SK-N-MC (cell line): ENCODE measurements at regions not wholly inside any gene's neighbourhood (a gene's known extent, or its start where the extent isn't known, plus 50 kb on each side); places are given as distances from the start of the nearest gene placed in this dataset.

ENCODE experiments used
- EZH2 ChIP-seq: fragments of 200-600 bp; sonication (generic); IDR thresholded peaks from one replicate; pipeline ENCODE4 v1.6.1; 2017; ENCODE audit warnings: antibody characterized with exemption
- FOXP2 ChIP-seq: optimal IDR thresholded peaks from 2 replicates; pipeline ENCODE3; 2011; ENCODE audit warnings: mild to moderate bottlenecking, moderate library complexity; ENCODE audit not compliant: insufficient read depth; ENCODE audit errors: extremely low read length, control extremely low read depth
- POLR2AphosphoS5 ChIP-seq: IDR thresholded peaks from 2 replicates; pipeline ENCODE4 v1.6.1; 2012; ENCODE audit warnings: mild to moderate bottlenecking, low read depth, low read length, borderline replicate concordance

- no peak for TF ChIP-seq EZH2
- TF ChIP-seq POLR2AphosphoS5, result no peak
- TF ChIP-seq FOXP2, result no peak
Measured at GRCh38 chr12:58011676-58012075, 70.3 kb downstream of the ATP23 start.
